ENCODE measurements at regions not wholly inside any gene's neighbourhood (a gene's known extent, or its start where the extent isn't known, plus 50 kb on each side); places are given as distances from the start of the nearest gene placed in this dataset.

GRCh38 chr2:226168496-226169160 is 631.0 kb downstream of the IRS1 start (continued):
- TF ChIP-seq, protein P1, sequence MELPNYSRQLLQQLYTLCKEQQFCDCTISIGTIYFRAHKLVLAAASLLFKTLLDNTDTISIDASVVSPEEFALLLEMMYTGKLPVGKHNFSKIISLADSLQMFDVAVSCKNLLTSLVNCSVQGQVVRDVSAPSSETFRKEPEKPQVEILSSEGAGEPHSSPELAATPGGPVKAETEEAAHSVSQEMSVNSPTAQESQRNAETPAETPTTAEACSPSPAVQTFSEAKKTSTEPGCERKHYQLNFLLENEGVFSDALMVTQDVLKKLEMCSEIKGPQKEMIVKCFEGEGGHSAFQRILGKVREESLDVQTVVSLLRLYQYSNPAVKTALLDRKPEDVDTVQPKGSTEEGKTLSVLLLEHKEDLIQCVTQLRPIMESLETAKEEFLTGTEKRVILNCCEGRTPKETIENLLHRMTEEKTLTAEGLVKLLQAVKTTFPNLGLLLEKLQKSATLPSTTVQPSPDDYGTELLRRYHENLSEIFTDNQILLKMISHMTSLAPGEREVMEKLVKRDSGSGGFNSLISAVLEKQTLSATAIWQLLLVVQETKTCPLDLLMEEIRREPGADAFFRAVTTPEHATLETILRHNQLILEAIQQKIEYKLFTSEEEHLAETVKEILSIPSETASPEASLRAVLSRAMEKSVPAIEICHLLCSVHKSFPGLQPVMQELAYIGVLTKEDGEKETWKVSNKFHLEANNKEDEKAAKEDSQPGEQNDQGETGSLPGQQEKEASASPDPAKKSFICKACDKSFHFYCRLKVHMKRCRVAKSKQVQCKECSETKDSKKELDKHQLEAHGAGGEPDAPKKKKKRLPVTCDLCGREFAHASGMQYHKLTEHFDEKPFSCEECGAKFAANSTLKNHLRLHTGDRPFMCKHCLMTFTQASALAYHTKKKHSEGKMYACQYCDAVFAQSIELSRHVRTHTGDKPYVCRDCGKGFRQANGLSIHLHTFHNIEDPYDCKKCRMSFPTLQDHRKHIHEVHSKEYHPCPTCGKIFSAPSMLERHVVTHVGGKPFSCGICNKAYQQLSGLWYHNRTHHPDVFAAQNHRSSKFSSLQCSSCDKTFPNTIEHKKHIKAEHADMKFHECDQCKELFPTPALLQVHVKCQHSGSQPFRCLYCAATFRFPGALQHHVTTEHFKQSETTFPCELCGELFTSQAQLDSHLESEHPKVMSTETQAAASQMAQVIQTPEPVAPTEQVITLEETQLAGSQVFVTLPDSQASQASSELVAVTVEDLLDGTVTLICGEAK (IDR thresholded peaks at IDR 0.05) = no peak
- TF ChIP-seq, protein P1 (CRISPR knock-in tag; IDR thresholded peaks at IDR 0.05) = no peak
- TF ChIP-seq PAF1 (CRISPR knock-in tag; IDR thresholded peaks at IDR 0.05) (no peak), ZNF12 (CRISPR knock-in tag; IDR thresholded peaks at IDR 0.05) (no peak), ZNF710 (CRISPR knock-in tag; IDR thresholded peaks at IDR 0.05; ENCODE audit: borderline replicate concordance) (no peak), ZNF350 (CRISPR knock-in tag; IDR thresholded peaks at IDR 0.05; ENCODE audit: borderline replicate concordance, low read depth) (no peak)
- TF ChIP-seq, protein P2, sequence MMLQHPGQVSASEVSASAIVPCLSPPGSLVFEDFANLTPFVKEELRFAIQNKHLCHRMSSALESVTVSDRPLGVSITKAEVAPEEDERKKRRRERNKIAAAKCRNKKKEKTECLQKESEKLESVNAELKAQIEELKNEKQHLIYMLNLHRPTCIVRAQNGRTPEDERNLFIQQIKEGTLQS (CRISPR knock-in tag; IDR thresholded peaks at IDR 0.05) = no peak
- TF ChIP-seq, protein P3, sequence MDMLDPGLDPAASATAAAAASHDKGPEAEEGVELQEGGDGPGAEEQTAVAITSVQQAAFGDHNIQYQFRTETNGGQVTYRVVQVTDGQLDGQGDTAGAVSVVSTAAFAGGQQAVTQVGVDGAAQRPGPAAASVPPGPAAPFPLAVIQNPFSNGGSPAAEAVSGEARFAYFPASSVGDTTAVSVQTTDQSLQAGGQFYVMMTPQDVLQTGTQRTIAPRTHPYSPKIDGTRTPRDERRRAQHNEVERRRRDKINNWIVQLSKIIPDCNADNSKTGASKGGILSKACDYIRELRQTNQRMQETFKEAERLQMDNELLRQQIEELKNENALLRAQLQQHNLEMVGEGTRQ (IDR thresholded peaks at IDR 0.05; ENCODE audit: low read depth, low read length) = no peak
- TF ChIP-seq, protein P3 (CRISPR knock-in tag; IDR thresholded peaks at IDR 0.05; ENCODE audit: borderline replicate concordance) = no peak
- TF ChIP-seq, protein P4, sequence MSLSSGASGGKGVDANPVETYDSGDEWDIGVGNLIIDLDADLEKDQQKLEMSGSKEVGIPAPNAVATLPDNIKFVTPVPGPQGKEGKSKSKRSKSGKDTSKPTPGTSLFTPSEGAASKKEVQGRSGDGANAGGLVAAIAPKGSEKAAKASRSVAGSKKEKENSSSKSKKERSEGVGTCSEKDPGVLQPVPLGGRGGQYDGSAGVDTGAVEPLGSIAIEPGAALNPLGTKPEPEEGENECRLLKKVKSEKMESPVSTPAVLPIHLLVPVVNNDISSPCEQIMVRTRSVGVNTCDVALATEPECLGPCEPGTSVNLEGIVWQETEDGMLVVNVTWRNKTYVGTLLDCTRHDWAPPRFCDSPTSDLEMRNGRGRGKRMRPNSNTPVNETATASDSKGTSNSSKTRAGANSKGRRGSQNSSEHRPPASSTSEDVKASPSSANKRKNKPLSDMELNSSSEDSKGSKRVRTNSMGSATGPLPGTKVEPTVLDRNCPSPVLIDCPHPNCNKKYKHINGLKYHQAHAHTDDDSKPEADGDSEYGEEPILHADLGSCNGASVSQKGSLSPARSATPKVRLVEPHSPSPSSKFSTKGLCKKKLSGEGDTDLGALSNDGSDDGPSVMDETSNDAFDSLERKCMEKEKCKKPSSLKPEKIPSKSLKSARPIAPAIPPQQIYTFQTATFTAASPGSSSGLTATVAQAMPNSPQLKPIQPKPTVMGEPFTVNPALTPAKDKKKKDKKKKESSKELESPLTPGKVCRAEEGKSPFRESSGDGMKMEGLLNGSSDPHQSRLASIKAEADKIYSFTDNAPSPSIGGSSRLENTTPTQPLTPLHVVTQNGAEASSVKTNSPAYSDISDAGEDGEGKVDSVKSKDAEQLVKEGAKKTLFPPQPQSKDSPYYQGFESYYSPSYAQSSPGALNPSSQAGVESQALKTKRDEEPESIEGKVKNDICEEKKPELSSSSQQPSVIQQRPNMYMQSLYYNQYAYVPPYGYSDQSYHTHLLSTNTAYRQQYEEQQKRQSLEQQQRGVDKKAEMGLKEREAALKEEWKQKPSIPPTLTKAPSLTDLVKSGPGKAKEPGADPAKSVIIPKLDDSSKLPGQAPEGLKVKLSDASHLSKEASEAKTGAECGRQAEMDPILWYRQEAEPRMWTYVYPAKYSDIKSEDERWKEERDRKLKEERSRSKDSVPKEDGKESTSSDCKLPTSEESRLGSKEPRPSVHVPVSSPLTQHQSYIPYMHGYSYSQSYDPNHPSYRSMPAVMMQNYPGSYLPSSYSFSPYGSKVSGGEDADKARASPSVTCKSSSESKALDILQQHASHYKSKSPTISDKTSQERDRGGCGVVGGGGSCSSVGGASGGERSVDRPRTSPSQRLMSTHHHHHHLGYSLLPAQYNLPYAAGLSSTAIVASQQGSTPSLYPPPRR (CRISPR knock-in tag; IDR thresholded peaks at IDR 0.05; ENCODE audit: borderline replicate concordance) = peak; percentile 75; the same call in 1 of the 2 replicates
